ENCODE measurements at regions not wholly inside any gene's neighbourhood (a gene's known extent, or its start where the extent isn't known, plus 50 kb on each side); places are given as distances from the start of the nearest gene placed in this dataset.

DNA sequence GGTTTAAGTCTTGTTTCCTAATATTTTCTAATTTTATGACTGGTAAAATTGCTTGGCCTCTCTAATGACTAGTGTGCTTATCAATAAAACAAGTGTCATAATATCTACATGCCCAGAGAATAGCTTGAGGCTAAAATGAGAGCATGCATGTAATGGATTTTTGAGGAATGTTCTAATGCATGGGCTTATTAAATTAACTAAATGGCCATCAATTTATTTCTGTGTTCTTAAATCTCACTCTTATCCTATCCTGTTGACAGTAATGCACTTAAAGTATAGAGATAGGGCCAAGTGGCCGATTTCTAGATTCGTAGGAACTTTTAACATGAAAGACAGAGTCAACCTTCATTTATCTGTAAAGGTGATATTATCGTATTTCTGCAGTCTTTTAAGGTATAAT lies 252.4 kb upstream of the COL3A1 start:
- TF ChIP-seq ZNF335 (tag by site-specific recombination; conservative IDR thresholded peaks at IDR 0.05) (no peak), TCF7L2 (IDR thresholded peaks at IDR 0.05; ENCODE audit: borderline replicate concordance, low read depth, low read length) (no peak)
- TF ChIP-seq, protein P1, sequence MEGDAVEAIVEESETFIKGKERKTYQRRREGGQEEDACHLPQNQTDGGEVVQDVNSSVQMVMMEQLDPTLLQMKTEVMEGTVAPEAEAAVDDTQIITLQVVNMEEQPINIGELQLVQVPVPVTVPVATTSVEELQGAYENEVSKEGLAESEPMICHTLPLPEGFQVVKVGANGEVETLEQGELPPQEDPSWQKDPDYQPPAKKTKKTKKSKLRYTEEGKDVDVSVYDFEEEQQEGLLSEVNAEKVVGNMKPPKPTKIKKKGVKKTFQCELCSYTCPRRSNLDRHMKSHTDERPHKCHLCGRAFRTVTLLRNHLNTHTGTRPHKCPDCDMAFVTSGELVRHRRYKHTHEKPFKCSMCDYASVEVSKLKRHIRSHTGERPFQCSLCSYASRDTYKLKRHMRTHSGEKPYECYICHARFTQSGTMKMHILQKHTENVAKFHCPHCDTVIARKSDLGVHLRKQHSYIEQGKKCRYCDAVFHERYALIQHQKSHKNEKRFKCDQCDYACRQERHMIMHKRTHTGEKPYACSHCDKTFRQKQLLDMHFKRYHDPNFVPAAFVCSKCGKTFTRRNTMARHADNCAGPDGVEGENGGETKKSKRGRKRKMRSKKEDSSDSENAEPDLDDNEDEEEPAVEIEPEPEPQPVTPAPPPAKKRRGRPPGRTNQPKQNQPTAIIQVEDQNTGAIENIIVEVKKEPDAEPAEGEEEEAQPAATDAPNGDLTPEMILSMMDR (tag by site-specific recombination; IDR thresholded peaks at IDR 0.05), result no peak
- TF ChIP-seq, protein P2, sequence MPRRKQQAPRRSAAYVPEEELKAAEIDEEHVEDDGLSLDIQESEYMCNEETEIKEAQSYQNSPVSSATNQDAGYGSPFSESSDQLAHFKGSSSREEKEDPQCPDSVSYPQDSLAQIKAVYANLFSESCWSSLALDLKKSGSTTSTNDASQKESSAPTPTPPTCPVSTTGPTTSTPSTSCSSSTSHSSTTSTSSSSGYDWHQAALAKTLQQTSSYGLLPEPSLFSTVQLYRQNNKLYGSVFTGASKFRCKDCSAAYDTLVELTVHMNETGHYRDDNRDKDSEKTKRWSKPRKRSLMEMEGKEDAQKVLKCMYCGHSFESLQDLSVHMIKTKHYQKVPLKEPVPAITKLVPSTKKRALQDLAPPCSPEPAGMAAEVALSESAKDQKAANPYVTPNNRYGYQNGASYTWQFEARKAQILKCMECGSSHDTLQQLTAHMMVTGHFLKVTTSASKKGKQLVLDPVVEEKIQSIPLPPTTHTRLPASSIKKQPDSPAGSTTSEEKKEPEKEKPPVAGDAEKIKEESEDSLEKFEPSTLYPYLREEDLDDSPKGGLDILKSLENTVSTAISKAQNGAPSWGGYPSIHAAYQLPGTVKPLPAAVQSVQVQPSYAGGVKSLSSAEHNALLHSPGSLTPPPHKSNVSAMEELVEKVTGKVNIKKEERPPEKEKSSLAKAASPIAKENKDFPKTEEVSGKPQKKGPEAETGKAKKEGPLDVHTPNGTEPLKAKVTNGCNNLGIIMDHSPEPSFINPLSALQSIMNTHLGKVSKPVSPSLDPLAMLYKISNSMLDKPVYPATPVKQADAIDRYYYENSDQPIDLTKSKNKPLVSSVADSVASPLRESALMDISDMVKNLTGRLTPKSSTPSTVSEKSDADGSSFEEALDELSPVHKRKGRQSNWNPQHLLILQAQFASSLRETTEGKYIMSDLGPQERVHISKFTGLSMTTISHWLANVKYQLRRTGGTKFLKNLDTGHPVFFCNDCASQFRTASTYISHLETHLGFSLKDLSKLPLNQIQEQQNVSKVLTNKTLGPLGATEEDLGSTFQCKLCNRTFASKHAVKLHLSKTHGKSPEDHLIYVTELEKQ (tag by site-specific recombination; IDR thresholded peaks at IDR 0.05; ENCODE audit: borderline replicate concordance), result no peak
